ENCODE measurements at regions not wholly inside any gene's neighbourhood (a gene's known extent, or its start where the extent isn't known, plus 50 kb on each side); places are given as distances from the start of the nearest gene placed in this dataset.

GRCh38 chr3:117671722-117672318 is 962.2 kb downstream of the TUSC7 start:
- Mint-ChIP-seq H3K27me3 (peaks cover 1% of the 10 kb centered on the region), H3K36me3 (no peaks in the 10 kb centered on the region), H3K27ac (no peak overlapping the region), H3K9me3 (no peaks in the 10 kb centered on the region), H3K4me1 (no peaks in the 10 kb centered on the region), H3K4me3 (no peak overlapping the region)

- no peaks in the 10 kb centered on the region for H3K9me3 Mint-ChIP-seq
- H3K4me3 Mint-ChIP-seq = no peak overlapping the region
- peaks cover 1% of the 10 kb centered on the region for H3K27me3 Mint-ChIP-seq
- H3K4me1 Mint-ChIP-seq = no peaks in the 10 kb centered on the region
- no peak overlapping the region for H3K27ac Mint-ChIP-seq
- H3K36me3 Mint-ChIP-seq = no peaks in the 10 kb centered on the region
These were observed 964.7 kb downstream of the TUSC7 start for GRCh38 chr3:117674321-117674720.

- no peaks in the 10 kb centered on the region for H3K36me3 Mint-ChIP-seq
- no peaks in the 10 kb centered on the region for H3K9me3 Mint-ChIP-seq
- H3K4me3 Mint-ChIP-seq = no peak overlapping the region
- no peaks in the 10 kb centered on the region for H3K27me3 Mint-ChIP-seq
- H3K27ac Mint-ChIP-seq = no peak overlapping the region
- no peaks in the 10 kb centered on the region for H3K4me1 Mint-ChIP-seq
These were observed 972.0 kb downstream of the TUSC7 start for GRCh38 chr3:117681619-117682018.

GRCh38 chr3:117687096-117687495 is 977.5 kb downstream of the TUSC7 start:
- Mint-ChIP-seq H3K4me3 (no peak overlapping the region), H3K4me1 (no peaks in the 10 kb centered on the region)

GRCh38 chr3:117688583-117688982 is 979.0 kb downstream of the TUSC7 start:
- no peaks in the 10 kb centered on the region for H3K36me3 Mint-ChIP-seq
- no peaks in the 10 kb centered on the region for H3K4me1 Mint-ChIP-seq
- H3K27me3 Mint-ChIP-seq = no peaks in the 10 kb centered on the region
- no peaks in the 10 kb centered on the region for H3K9me3 Mint-ChIP-seq
- H3K27ac Mint-ChIP-seq = no peak overlapping the region
- H3K4me3 Mint-ChIP-seq = no peak overlapping the region

More at GRCh38 chr3:117687096-117687495, 977.5 kb downstream of the TUSC7 start:
- Mint-ChIP-seq H3K36me3 (no peaks in the 10 kb centered on the region), H3K27ac (no peak overlapping the region), H3K27me3 (no peaks in the 10 kb centered on the region), H3K9me3 (no peaks in the 10 kb centered on the region)

GRCh38 chr3:117691526-117691925 is 981.9 kb downstream of the TUSC7 start:
- no peak overlapping the region for H3K4me3 Mint-ChIP-seq
- H3K4me1 Mint-ChIP-seq = no peaks in the 10 kb centered on the region
- no peaks in the 10 kb centered on the region for H3K36me3 Mint-ChIP-seq
- no peak overlapping the region for H3K27ac Mint-ChIP-seq
- no peaks in the 10 kb centered on the region for H3K27me3 Mint-ChIP-seq
- H3K9me3 Mint-ChIP-seq = no peaks in the 10 kb centered on the region

GRCh38 chr3:117692416-117692995 is 982.9 kb downstream of the TUSC7 start:
- H3K4me1 Mint-ChIP-seq = no peaks in the 10 kb centered on the region
- no peaks in the 10 kb centered on the region for H3K27me3 Mint-ChIP-seq
- H3K9me3 Mint-ChIP-seq = no peaks in the 10 kb centered on the region
- no peaks in the 10 kb centered on the region for H3K36me3 Mint-ChIP-seq
- no peak overlapping the region for H3K4me3 Mint-ChIP-seq
- no peak overlapping the region for H3K27ac Mint-ChIP-seq

GRCh38 chr3:117695321-117695720 is 985.7 kb downstream of the TUSC7 start:
- Mint-ChIP-seq H3K4me3 (no peak overlapping the region), H3K27me3 (no peaks in the 10 kb centered on the region), H3K27ac (no peak overlapping the region), H3K9me3 (no peaks in the 10 kb centered on the region), H3K4me1 (no peaks in the 10 kb centered on the region), H3K36me3 (no peaks in the 10 kb centered on the region)

- H3K9me3 Mint-ChIP-seq = no peaks in the 10 kb centered on the region
- no peaks in the 10 kb centered on the region for H3K27me3 Mint-ChIP-seq
- H3K36me3 Mint-ChIP-seq = no peaks in the 10 kb centered on the region
- H3K4me1 Mint-ChIP-seq = no peaks in the 10 kb centered on the region
- no peak overlapping the region for H3K4me3 Mint-ChIP-seq
- H3K27ac Mint-ChIP-seq = no peak overlapping the region
These were observed 986.5 kb downstream of the TUSC7 start for GRCh38 chr3:117695871-117696645.

- Mint-ChIP-seq H3K4me3 (no peak overlapping the region), H3K27me3 (no peaks in the 10 kb centered on the region), H3K9me3 (no peaks in the 10 kb centered on the region), H3K36me3 (no peaks in the 10 kb centered on the region), H3K4me1 (no peaks in the 10 kb centered on the region), H3K27ac (no peak overlapping the region)
These were observed 987.4 kb downstream of the TUSC7 start for GRCh38 chr3:117696851-117697407.

- H3K9me3 Mint-ChIP-seq = peaks cover 5% of the 10 kb centered on the region
- no peaks in the 10 kb centered on the region for H3K27me3 Mint-ChIP-seq
- no peaks in the 10 kb centered on the region for H3K36me3 Mint-ChIP-seq
- H3K4me3 Mint-ChIP-seq = no peak overlapping the region
- H3K27ac Mint-ChIP-seq = no peak overlapping the region
- H3K4me1 Mint-ChIP-seq = no peaks in the 10 kb centered on the region
These were observed 989.5 kb downstream of the TUSC7 start for GRCh38 chr3:117699058-117699457.

- H3K4me3 Mint-ChIP-seq = no peak overlapping the region
- H3K36me3 Mint-ChIP-seq = no peaks in the 10 kb centered on the region
- H3K4me1 Mint-ChIP-seq = no peaks in the 10 kb centered on the region
These were observed 991.2 kb downstream of the TUSC7 start for GRCh38 chr3:117700573-117701360.

GRCh38 chr3:117705011-117705410 is 995.4 kb downstream of the TUSC7 start:
- H3K36me3 Mint-ChIP-seq = no peaks in the 10 kb centered on the region
- no peak overlapping the region for H3K4me3 Mint-ChIP-seq
- H3K4me1 Mint-ChIP-seq = no peaks in the 10 kb centered on the region
- peaks cover 5% of the 10 kb centered on the region for H3K9me3 Mint-ChIP-seq
- no peak overlapping the region for H3K27ac Mint-ChIP-seq
- H3K27me3 Mint-ChIP-seq = no peaks in the 10 kb centered on the region

More at GRCh38 chr3:117700573-117701360, 991.2 kb downstream of the TUSC7 start:
- H3K27me3 Mint-ChIP-seq = no peaks in the 10 kb centered on the region
- peaks cover 5% of the 10 kb centered on the region for H3K9me3 Mint-ChIP-seq
- no peak overlapping the region for H3K27ac Mint-ChIP-seq

GRCh38 chr3:117706037-117706436 is 996.5 kb downstream of the TUSC7 start:
- Mint-ChIP-seq H3K27ac (no peak overlapping the region), H3K4me1 (no peaks in the 10 kb centered on the region), H3K36me3 (no peaks in the 10 kb centered on the region), H3K27me3 (no peaks in the 10 kb centered on the region), H3K4me3 (no peak overlapping the region), H3K9me3 (peaks cover 5% of the 10 kb centered on the region)

- Mint-ChIP-seq H3K4me1 (no peaks in the 10 kb centered on the region), H3K36me3 (no peaks in the 10 kb centered on the region), H3K27me3 (no peaks in the 10 kb centered on the region), H3K9me3 (peaks cover 5% of the 10 kb centered on the region), H3K4me3 (no peak overlapping the region), H3K27ac (no peak overlapping the region)
These were observed 997.2 kb downstream of the TUSC7 start for GRCh38 chr3:117706756-117707155.
